Fibroblast of lung (primary cell): ENCODE measurements at regions not wholly inside any gene's neighbourhood (a gene's known extent, or its start where the extent isn't known, plus 50 kb on each side); places are given as distances from the start of the nearest gene placed in this dataset.

Experiments
- DNase-seq, 2 donors: peaks; one replicate each; pipeline versions ENCODE4 v3.0.0 to v3.0.0-alpha.2; 2010; ENCODE audit warnings: low read depth in 2 of 2
- H2AFZ ChIP-seq: 2 replicates; pipeline ENCODE4 v1.5.1; 2012; ENCODE audit warnings: low read length, control low read depth, inconsistent platforms
- H3K27ac ChIP-seq: 2 replicates; pipeline ENCODE4 v1.5.1; 2011; ENCODE audit warnings: low read length, control low read depth; ENCODE audit not compliant: insufficient read depth
- H3K27me3 ChIP-seq: 2 replicates; pipeline ENCODE4 v1.5.1; 2011; ENCODE audit warnings: mild to moderate bottlenecking, low read length; ENCODE audit not compliant: control insufficient read depth, insufficient read depth
- H3K36me3 ChIP-seq: 2 replicates; pipeline ENCODE4 v1.5.1; 2011; ENCODE audit warnings: low read length; ENCODE audit not compliant: control insufficient read depth, insufficient read depth
- H3K4me1 ChIP-seq: 2 replicates; pipeline ENCODE4 v1.5.1; 2011; ENCODE audit warnings: low read length; ENCODE audit not compliant: control insufficient read depth, insufficient read depth; ENCODE audit errors: extremely low read depth
- H3K4me2 ChIP-seq: 2 replicates; pipeline ENCODE4 v1.5.1; 2011; ENCODE audit warnings: low read length, control low read depth; ENCODE audit not compliant: insufficient read depth; ENCODE audit errors: extremely low read depth
- H3K4me3 ChIP-seq, 4 experiments: fragments of 200-600 bp in 1 of 4; sonication (generic) in 1 of 4; replicated peaks in 1 of 4; 2 replicates each; pipeline ENCODE4 v1.5.1; 2011 to 2016; ENCODE audit warnings: low read length in 4 of 4, low read depth in 3 of 4, mild to moderate bottlenecking in 3 of 4, control low read depth in 2 of 4, inconsistent platforms in 1 of 4, mixed read lengths in 1 of 4; ENCODE audit not compliant: insufficient read depth in 1 of 4; ENCODE audit errors: control extremely low read depth in 1 of 4
- H3K79me2 ChIP-seq: 2 replicates; pipeline ENCODE4 v1.5.1; 2012; ENCODE audit warnings: mild to moderate bottlenecking, low read length, inconsistent platforms; ENCODE audit not compliant: control insufficient read depth, insufficient read depth
- H3K9ac ChIP-seq: 2 replicates; pipeline ENCODE4 v1.5.1; 2011; ENCODE audit warnings: mild to moderate bottlenecking, low read length, control low read depth; ENCODE audit not compliant: insufficient read depth
- H3K9me3 ChIP-seq: 2 replicates; pipeline ENCODE4 v1.5.1; 2012; ENCODE audit warnings: low read depth, low read length; ENCODE audit not compliant: control insufficient read depth, insufficient read depth
- H4K20me1 ChIP-seq: 2 replicates; pipeline ENCODE4 v1.5.1; 2011; ENCODE audit warnings: low read length; ENCODE audit not compliant: control insufficient read depth, insufficient read depth; ENCODE audit errors: extremely low read depth
- EZH2 ChIP-seq: IDR thresholded peaks from 2 replicates; pipeline ENCODE4 v1.5.1; 2012; ENCODE audit warnings: low read length, control low read depth, mild to moderate bottlenecking; ENCODE audit errors: missing control alignments
- TF ChIP-seq, protein P1 (sequence below), 2 donors: IDR thresholded peaks in 1 of 2; conservative IDR thresholded peaks in 1 of 2; 1 replicate in 1 of 2; 2 replicates in 1 of 2; pipeline ENCODE4 v1.5.1; 2011 to 2012; ENCODE audit warnings: low read length in 2 of 2, control low read depth in 1 of 2, inconsistent platforms in 1 of 2, low read depth in 1 of 2, mild to moderate bottlenecking in 1 of 2

DNA sequence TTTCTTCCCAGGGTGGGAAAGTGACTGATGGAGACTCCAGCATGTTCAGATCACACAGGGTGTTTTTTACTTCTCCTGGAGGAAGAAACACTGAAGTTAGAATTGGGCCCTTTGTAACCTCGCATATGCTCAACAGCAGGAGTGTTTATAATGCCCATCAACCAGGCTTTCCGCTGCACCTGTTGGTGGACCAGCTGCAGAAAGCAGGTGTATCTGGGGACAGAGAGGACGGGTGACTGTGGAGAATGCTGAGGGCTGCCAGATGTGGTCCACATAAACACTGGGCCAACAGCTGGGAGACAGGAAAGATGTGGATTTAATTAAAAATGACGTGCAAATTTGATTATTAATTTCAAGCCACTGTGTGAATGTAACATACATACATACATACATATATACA is 335.5 kb upstream of the SPRED2 start:
- no peak overlapping the region for H3K4me2 ChIP-seq
- H3K79me2 ChIP-seq, result no peaks in the 10 kb centered on the region
- no peak for DNase-seq
- H3K36me3 ChIP-seq, result no peaks in the 10 kb centered on the region
- H2AFZ ChIP-seq, result no peak overlapping the region
- H4K20me1 ChIP-seq, result no peaks in the 10 kb centered on the region
- H3K9me3 ChIP-seq, result no peaks in the 10 kb centered on the region
- H3K27me3 ChIP-seq, result peaks cover 3% of the 10 kb centered on the region
- TF ChIP-seq, protein P1, sequence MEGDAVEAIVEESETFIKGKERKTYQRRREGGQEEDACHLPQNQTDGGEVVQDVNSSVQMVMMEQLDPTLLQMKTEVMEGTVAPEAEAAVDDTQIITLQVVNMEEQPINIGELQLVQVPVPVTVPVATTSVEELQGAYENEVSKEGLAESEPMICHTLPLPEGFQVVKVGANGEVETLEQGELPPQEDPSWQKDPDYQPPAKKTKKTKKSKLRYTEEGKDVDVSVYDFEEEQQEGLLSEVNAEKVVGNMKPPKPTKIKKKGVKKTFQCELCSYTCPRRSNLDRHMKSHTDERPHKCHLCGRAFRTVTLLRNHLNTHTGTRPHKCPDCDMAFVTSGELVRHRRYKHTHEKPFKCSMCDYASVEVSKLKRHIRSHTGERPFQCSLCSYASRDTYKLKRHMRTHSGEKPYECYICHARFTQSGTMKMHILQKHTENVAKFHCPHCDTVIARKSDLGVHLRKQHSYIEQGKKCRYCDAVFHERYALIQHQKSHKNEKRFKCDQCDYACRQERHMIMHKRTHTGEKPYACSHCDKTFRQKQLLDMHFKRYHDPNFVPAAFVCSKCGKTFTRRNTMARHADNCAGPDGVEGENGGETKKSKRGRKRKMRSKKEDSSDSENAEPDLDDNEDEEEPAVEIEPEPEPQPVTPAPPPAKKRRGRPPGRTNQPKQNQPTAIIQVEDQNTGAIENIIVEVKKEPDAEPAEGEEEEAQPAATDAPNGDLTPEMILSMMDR (conservative IDR thresholded peaks at IDR 0.05 in 1 of 2, IDR thresholded peaks at IDR 0.05 in 1 of 2; ENCODE audit: low read depth in 1 of 2, low read length in 2 of 2), result no peak
- TF ChIP-seq EZH2, result no peak
- no peak overlapping the region for H3K27ac ChIP-seq
- no peaks in the 10 kb centered on the region for H3K4me1 ChIP-seq
- H3K9ac ChIP-seq, result no peak overlapping the region
- H3K4me3 ChIP-seq, result no peak overlapping the region

DNA sequence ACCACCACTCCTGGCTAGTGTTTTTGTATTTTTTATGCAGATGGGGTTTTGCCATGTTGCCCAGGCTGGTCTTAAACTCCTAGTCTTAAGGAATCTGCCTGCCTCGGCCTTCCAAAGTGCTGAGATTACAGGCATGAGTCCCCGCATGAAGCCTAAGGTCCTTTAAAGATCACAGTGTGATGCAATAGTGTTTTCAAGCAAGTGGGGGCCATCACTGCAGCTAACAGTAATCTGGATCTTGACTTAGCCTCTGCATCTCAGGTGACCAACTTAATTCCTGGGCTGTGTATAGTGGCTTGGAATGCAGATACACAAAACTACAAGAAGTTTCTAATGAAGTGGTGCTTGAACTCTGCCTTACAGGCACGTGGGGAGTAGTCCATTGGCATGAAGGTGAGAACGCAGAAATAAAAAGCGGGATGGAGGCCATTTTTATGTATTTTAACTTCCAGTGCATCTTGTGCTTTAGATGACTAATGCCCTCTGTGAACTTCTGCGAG is 334.4 kb upstream of the SPRED2 start:
- Histone ChIP-seq H3K4me3 (no peak overlapping the region), H3K9me3 (no peaks in the 10 kb centered on the region), H3K79me2 (no peaks in the 10 kb centered on the region), H3K9ac (no peak overlapping the region), H3K36me3 (no peaks in the 10 kb centered on the region), H2AFZ (no peak overlapping the region), H3K27ac (no peak overlapping the region), H3K4me1 (no peaks in the 10 kb centered on the region), H3K27me3 (peaks cover 2% of the 10 kb centered on the region), H3K4me2 (no peak overlapping the region), H4K20me1 (no peaks in the 10 kb centered on the region)
- DNase-seq, result no peak
- TF ChIP-seq, protein P1 (conservative IDR thresholded peaks at IDR 0.05 in 1 of 2, IDR thresholded peaks at IDR 0.05 in 1 of 2; ENCODE audit: low read depth in 1 of 2, low read length in 2 of 2), result no peak
- TF ChIP-seq EZH2, result no peak

DNA sequence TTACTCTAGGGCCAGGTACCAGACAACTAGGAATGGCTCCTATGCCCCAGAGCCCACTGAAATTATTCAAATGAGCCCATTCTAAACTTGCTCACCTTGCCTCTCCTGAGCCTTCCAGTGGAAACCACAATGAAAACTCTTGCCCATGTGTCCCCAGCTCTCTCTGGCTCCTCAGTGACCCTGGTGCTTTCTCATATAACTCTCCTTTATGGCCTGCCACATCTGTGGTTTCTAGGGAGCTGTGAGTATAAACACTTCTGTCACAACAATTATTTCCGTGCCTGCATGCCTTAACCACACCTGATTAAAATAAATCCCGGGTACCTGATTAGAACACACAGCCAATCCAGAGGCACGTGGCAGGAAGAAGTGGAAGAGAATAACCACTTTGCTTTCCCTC is 333.0 kb upstream of the SPRED2 start:
- H4K20me1 ChIP-seq, result no peaks in the 10 kb centered on the region
- no peak overlapping the region for H3K4me3 ChIP-seq
- no peak overlapping the region for H3K4me2 ChIP-seq
- no peak for DNase-seq
- no peak overlapping the region for H3K27ac ChIP-seq
- no peaks in the 10 kb centered on the region for H3K4me1 ChIP-seq
- H3K36me3 ChIP-seq, result no peaks in the 10 kb centered on the region
- H3K27me3 ChIP-seq, result no peaks in the 10 kb centered on the region
- H3K9me3 ChIP-seq, result no peaks in the 10 kb centered on the region
- no peaks in the 10 kb centered on the region for H3K79me2 ChIP-seq
- TF ChIP-seq, protein P1 (conservative IDR thresholded peaks at IDR 0.05 in 1 of 2, IDR thresholded peaks at IDR 0.05 in 1 of 2; ENCODE audit: low read depth in 1 of 2, low read length in 2 of 2), result no peak
- TF ChIP-seq EZH2, result no peak
- no peak overlapping the region for H3K9ac ChIP-seq
- H2AFZ ChIP-seq, result no peak overlapping the region
